ENCODE measurements at regions not wholly inside any gene's neighbourhood (a gene's known extent, or its start where the extent isn't known, plus 50 kb on each side); places are given as distances from the start of the nearest gene placed in this dataset.
"Not testable (repeated sequence)": the region's sequence is repeated elsewhere in the genome, so short reads cannot be mapped to it uniquely, and the experiment has no call there.

- no peak for DNase-seq (ENCODE audit: low spot score)
Measured at GRCh38 chr4:19510993-19511392, 740.7 kb upstream of the SLIT2 start.

- no peak for DNase-seq (ENCODE audit: low spot score)
Measured at GRCh38 chr4:19508442-19508841, 743.3 kb upstream of the SLIT2 start.

- no peak for DNase-seq (ENCODE audit: low spot score)
Measured at GRCh38 chr4:19497705-19498104, 754.0 kb upstream of the SLIT2 start.

GRCh38 chr4:19496756-19497155, 754.9 kb upstream of the SLIT2 start:
- DNase-seq (ENCODE audit: low spot score): no peak

GRCh38 chr4:19494961-19495360, 756.7 kb upstream of the SLIT2 start:
- DNase-seq (ENCODE audit: low spot score): no peak

- no peak for DNase-seq (ENCODE audit: low spot score)
Measured at GRCh38 chr4:19492606-19493005, 759.1 kb upstream of the SLIT2 start.

GRCh38 chr4:19486400-19486799, 765.3 kb upstream of the SLIT2 start:
- no peak for DNase-seq (ENCODE audit: low spot score)

- DNase-seq (ENCODE audit: low spot score): no peak
Measured at GRCh38 chr4:19478791-19479190, 772.9 kb upstream of the SLIT2 start.

- no peak for DNase-seq (ENCODE audit: low spot score)
Measured at GRCh38 chr4:19473569-19473968, 778.1 kb upstream of the SLIT2 start.

GRCh38 chr4:19472666-19473065, 779.0 kb upstream of the SLIT2 start:
- DNase-seq (ENCODE audit: low spot score): no peak

GRCh38 chr4:19470001-19470400, 781.7 kb upstream of the SLIT2 start:
- DNase-seq (ENCODE audit: low spot score): not testable (repeated sequence)

GRCh38 chr4:19462117-19462516, 789.6 kb upstream of the SLIT2 start:
- DNase-seq (ENCODE audit: low spot score): no peak

- DNase-seq (ENCODE audit: low spot score): no peak
Measured at GRCh38 chr4:19455850-19456602, 795.7 kb upstream of the SLIT2 start.

GRCh38 chr4:19455196-19455595, 796.5 kb upstream of the SLIT2 start:
- DNase-seq (ENCODE audit: low spot score): no peak

- no peak for DNase-seq (ENCODE audit: low spot score)
Measured at GRCh38 chr4:19438233-19438632, 813.5 kb upstream of the SLIT2 start.

- no peak for DNase-seq (ENCODE audit: low spot score)
Measured at GRCh38 chr4:19437008-19437407, 814.7 kb upstream of the SLIT2 start.

- no peak for DNase-seq (ENCODE audit: low spot score)
Measured at GRCh38 chr4:19429684-19430083, 822.0 kb upstream of the SLIT2 start.

GRCh38 chr4:19425146-19425545, 826.6 kb upstream of the SLIT2 start:
- DNase-seq (ENCODE audit: low spot score): no peak

- DNase-seq (ENCODE audit: low spot score): no peak
Measured at GRCh38 chr4:19417256-19417655, 834.4 kb upstream of the SLIT2 start.

GRCh38 chr4:19416146-19416545, 835.6 kb upstream of the SLIT2 start:
- no peak for DNase-seq (ENCODE audit: low spot score)

- DNase-seq (ENCODE audit: low spot score): no peak
Measured at GRCh38 chr4:19408490-19408889, 843.2 kb upstream of the SLIT2 start.

- no peak for DNase-seq (ENCODE audit: low spot score)
Measured at GRCh38 chr4:19406789-19407188, 844.9 kb upstream of the SLIT2 start.

- no peak for DNase-seq (ENCODE audit: low spot score)
Measured at GRCh38 chr4:19403786-19404370, 847.8 kb upstream of the SLIT2 start.

GRCh38 chr4:19402581-19403065, 849.1 kb upstream of the SLIT2 start:
- DNase-seq (ENCODE audit: low spot score): no peak
